ENCODE measurements at regions not wholly inside any gene's neighbourhood (a gene's known extent, or its start where the extent isn't known, plus 50 kb on each side); places are given as distances from the start of the nearest gene placed in this dataset.

- TF ChIP-seq CTCF (IDR thresholded peaks at IDR 0.05): no peak
- no peak for TF ChIP-seq ZFX (IDR thresholded peaks at IDR 0.05; ENCODE audit: borderline replicate concordance)
Measured at GRCh38 chr22:49645257-49645656, 182.4 kb downstream of the BRD1 start.
